MG63 (cell line): ENCODE measurements at regions not wholly inside any gene's neighbourhood (a gene's known extent, or its start where the extent isn't known, plus 50 kb on each side); places are given as distances from the start of the nearest gene placed in this dataset.
"Not testable (repeated sequence)": the region's sequence is repeated elsewhere in the genome, so short reads cannot be mapped to it uniquely, and the experiment has no call there.

ENCODE experiments used
- DNase-seq: peaks from one replicate; pipeline ENCODE4 v3.0.0-alpha.2; 2020
- H3K27me3 ChIP-seq: fragments of 250-450 bp; sonication (Bioruptor Pico); 2 replicates; pipeline ENCODE4 v1.5.1; 2020; ENCODE audit warnings: mild to moderate bottlenecking, moderate library complexity
- H3K36me3 ChIP-seq: fragments of 250-450 bp; sonication (Bioruptor Pico); 2 replicates; pipeline ENCODE4 v1.5.1; 2020; ENCODE audit warnings: mild to moderate bottlenecking, moderate library complexity
- H3K4me3 ChIP-seq: fragments of 250-450 bp; sonication (Bioruptor Pico); 2 replicates; pipeline ENCODE4 v1.5.1; 2020; ENCODE audit warnings: mild to moderate bottlenecking, moderate library complexity
- H3K9me3 ChIP-seq: fragments of 250-450 bp; sonication (Bioruptor Pico); 2 replicates; pipeline ENCODE4 v1.5.1; 2020; ENCODE audit warnings: mild to moderate bottlenecking, moderate library complexity

- DNase-seq, result peak; percentile 61
- Histone ChIP-seq H3K4me3 (no peak overlapping the region), H3K27me3 (no peaks in the 10 kb centered on the region), H3K9me3 (0 out of 2 replicates have a peak, but pooled peaks cover 2% of the 10 kb centered on the region), H3K36me3 (no peaks in the 10 kb centered on the region)
Observed at GRCh38 chr1:96865731-96866685, 144.4 kb downstream of the PTBP2 start.

GRCh38 chr1:96872757-96873156, 151.2 kb downstream of the PTBP2 start:
- Histone ChIP-seq H3K36me3 (no peaks in the 10 kb centered on the region), H3K27me3 (no peaks in the 10 kb centered on the region), H3K4me3 (no peak overlapping the region), H3K9me3 (peaks cover 5% of the 10 kb centered on the region)
- DNase-seq, result no peak

GRCh38 chr1:96878640-96879039, 157.1 kb downstream of the PTBP2 start:
- H3K36me3 ChIP-seq, result no peaks in the 10 kb centered on the region
- DNase-seq, result no peak
- no peak overlapping the region for H3K4me3 ChIP-seq
- peaks cover 2% of the 10 kb centered on the region; the same call in 1 of the 2 replicates for H3K9me3 ChIP-seq
- no peaks in the 10 kb centered on the region for H3K27me3 ChIP-seq

GRCh38 chr1:96880626-96881025, 159.0 kb downstream of the PTBP2 start:
- Histone ChIP-seq H3K27me3 (no peaks in the 10 kb centered on the region), H3K4me3 (no peak overlapping the region), H3K9me3 (peaks cover 2% of the 10 kb centered on the region; the same call in 1 of the 2 replicates), H3K36me3 (no peaks in the 10 kb centered on the region)
- no peak for DNase-seq

- DNase-seq, result no peak
- no peak overlapping the region for H3K4me3 ChIP-seq
- H3K36me3 ChIP-seq, result no peaks in the 10 kb centered on the region
- no peaks in the 10 kb centered on the region for H3K27me3 ChIP-seq
- peaks cover 2% of the 10 kb centered on the region; the same call in 1 of the 2 replicates for H3K9me3 ChIP-seq
Observed at GRCh38 chr1:96882096-96882495, 160.5 kb downstream of the PTBP2 start.

GRCh38 chr1:96886474-96886873, 164.9 kb downstream of the PTBP2 start:
- Histone ChIP-seq H3K9me3 (peaks cover 8% of the 10 kb centered on the region), H3K4me3 (no peak overlapping the region), H3K27me3 (no peaks in the 10 kb centered on the region), H3K36me3 (no peaks in the 10 kb centered on the region)
- no peak for DNase-seq

GRCh38 chr1:96887501-96887900, 165.9 kb downstream of the PTBP2 start:
- no peaks in the 10 kb centered on the region for H3K27me3 ChIP-seq
- no peaks in the 10 kb centered on the region for H3K36me3 ChIP-seq
- H3K9me3 ChIP-seq, result peaks cover 8% of the 10 kb centered on the region
- DNase-seq, result no peak
- H3K4me3 ChIP-seq, result no peak overlapping the region

- DNase-seq, result no peak
- Histone ChIP-seq H3K4me3 (no peak overlapping the region), H3K9me3 (peaks cover 2% of the 10 kb centered on the region), H3K27me3 (no peaks in the 10 kb centered on the region), H3K36me3 (no peaks in the 10 kb centered on the region)
Observed at GRCh38 chr1:96901783-96902363, 180.3 kb downstream of the PTBP2 start.

- no peaks in the 10 kb centered on the region for H3K36me3 ChIP-seq
- DNase-seq, result no peak
- H3K4me3 ChIP-seq, result no peak overlapping the region
- peaks cover 2% of the 10 kb centered on the region; the same call in 1 of the 2 replicates for H3K9me3 ChIP-seq
- no peaks in the 10 kb centered on the region for H3K27me3 ChIP-seq
Observed at GRCh38 chr1:96912248-96912647, 190.7 kb downstream of the PTBP2 start.

- not testable (repeated sequence) for H3K27me3 ChIP-seq, H3K4me3 ChIP-seq, H3K36me3 ChIP-seq, DNase-seq, H3K9me3 ChIP-seq
Observed at GRCh38 chr1:96915701-96916100, 194.1 kb downstream of the PTBP2 start.

- no peaks in the 10 kb centered on the region for H3K27me3 ChIP-seq
- DNase-seq, result no peak
- peaks cover 5% of the 10 kb centered on the region; the same call in 1 of the 2 replicates for H3K9me3 ChIP-seq
- H3K4me3 ChIP-seq, result no peak overlapping the region
- no peaks in the 10 kb centered on the region for H3K36me3 ChIP-seq
Observed at GRCh38 chr1:96918406-96918805, 196.8 kb downstream of the PTBP2 start.

GRCh38 chr1:96922181-96922580, 200.6 kb downstream of the PTBP2 start:
- no peak for DNase-seq
- no peak overlapping the region for H3K4me3 ChIP-seq
- no peaks in the 10 kb centered on the region for H3K36me3 ChIP-seq
- no peaks in the 10 kb centered on the region for H3K27me3 ChIP-seq
- H3K9me3 ChIP-seq, result peaks cover 19% of the 10 kb centered on the region

- no peak for DNase-seq
- Histone ChIP-seq H3K27me3 (no peaks in the 10 kb centered on the region), H3K9me3 (peaks cover 20% of the 10 kb centered on the region), H3K4me3 (no peak overlapping the region), H3K36me3 (no peaks in the 10 kb centered on the region)
Observed at GRCh38 chr1:96923753-96924152, 202.2 kb downstream of the PTBP2 start.

GRCh38 chr1:96926176-96926575, 204.6 kb downstream of the PTBP2 start:
- H3K9me3 ChIP-seq, result peaks cover 22% of the 10 kb centered on the region
- DNase-seq, result no peak
- H3K36me3 ChIP-seq, result no peaks in the 10 kb centered on the region
- H3K27me3 ChIP-seq, result no peaks in the 10 kb centered on the region
- no peak overlapping the region for H3K4me3 ChIP-seq

GRCh38 chr1:96927125-96927524, 205.5 kb downstream of the PTBP2 start:
- Histone ChIP-seq H3K27me3 (no peaks in the 10 kb centered on the region), H3K9me3 (peaks cover 22% of the 10 kb centered on the region), H3K4me3 (no peak overlapping the region), H3K36me3 (no peaks in the 10 kb centered on the region)
- DNase-seq, result peak; percentile 23

- H3K9me3 ChIP-seq, result peaks cover 3% of the 10 kb centered on the region; the same call in 1 of the 2 replicates
- H3K4me3 ChIP-seq, result no peak overlapping the region
- no peak for DNase-seq
- H3K27me3 ChIP-seq, result no peaks in the 10 kb centered on the region
- H3K36me3 ChIP-seq, result no peaks in the 10 kb centered on the region
Observed at GRCh38 chr1:96931136-96931535, 209.6 kb downstream of the PTBP2 start.

- H3K4me3 ChIP-seq, result no peak overlapping the region
- no peaks in the 10 kb centered on the region for H3K9me3 ChIP-seq
- H3K36me3 ChIP-seq, result no peaks in the 10 kb centered on the region
- DNase-seq, result no peak
- no peaks in the 10 kb centered on the region for H3K27me3 ChIP-seq
Observed at GRCh38 chr1:96934282-96934681, 212.7 kb downstream of the PTBP2 start.
